K562 (cell line): ENCODE measurements at regions not wholly inside any gene's neighbourhood (a gene's known extent, or its start where the extent isn't known, plus 50 kb on each side); places are given as distances from the start of the nearest gene placed in this dataset.

Experiments used
- CTCF ChIP-seq, 3 experiments: IDR thresholded peaks in 2 of 3; conservative IDR thresholded peaks in 1 of 3; 2 replicates each; pipeline ENCODE4 v1.5.1; 2011 to 2012; ENCODE audit warnings: low read length in 3 of 3, mild to moderate bottlenecking in 3 of 3, control low read depth in 2 of 3, improper control_type of control experiment in 1 of 3, inconsistent platforms in 1 of 3, low read depth in 1 of 3, mixed read lengths in 1 of 3, moderate library complexity in 1 of 3; ENCODE audit not compliant: insufficient read depth in 2 of 3
- ERF ChIP-seq: fragments of 450-650 bp; formaldehyde crosslinking; IDR thresholded peaks from 2 replicates; pipeline ENCODE4 v1.4.0; 2020; ENCODE audit warnings: mild to moderate bottlenecking, mixed read lengths
- HDAC6 ChIP-seq: IDR thresholded peaks from 2 replicates; pipeline ENCODE4 v1.6.1; 2012; ENCODE audit warnings: low read depth, mild to moderate bottlenecking, control low read depth, inconsistent platforms, low read length, moderate library complexity
- MTA3 ChIP-seq: fragments of 450-650 bp; formaldehyde crosslinking; IDR thresholded peaks from 2 replicates; pipeline ENCODE4 v1.6.1; 2017; ENCODE audit warnings: mild to moderate bottlenecking, borderline replicate concordance
- NFE2L1 ChIP-seq: fragments of 450-650 bp; IDR thresholded peaks from 2 replicates; pipeline ENCODE4 v1.6.1; 2016; ENCODE audit warnings: missing genetic modification characterization, low read depth, mild to moderate bottlenecking, missing compliant biosample characterization, moderate library complexity, borderline replicate concordance
- NFRKB ChIP-seq: fragments of 450-650 bp; IDR thresholded peaks from 2 replicates; pipeline ENCODE4 v1.6.1; 2016; ENCODE audit warnings: low read depth
- NR2C2 ChIP-seq, 2 experiments: fragments of 200-800 bp in 1 of 2; sonication (Bioruptor generic) in 1 of 2; sonication (generic) in 1 of 2; formaldehyde crosslinking in 1 of 2; IDR thresholded peaks; 2 replicates each; pipeline versions ENCODE4 v1.6.1 to v1.8.0; 2016 to 2022; ENCODE audit warnings: mild to moderate bottlenecking in 1 of 2, missing compliant biosample characterization in 1 of 2, missing genetic modification characterization in 1 of 2, missing genetic modification reagents in 1 of 2
- SPI1 ChIP-seq: IDR thresholded peaks from 2 replicates; pipeline ENCODE4 v1.6.1; 2011; ENCODE audit warnings: low read depth, low read length, control low read depth, borderline replicate concordance

GRCh38 chr2:59853032-59853431, 700.4 kb downstream of the BCL11A start:
- TF ChIP-seq NR2C2 (CRISPR knock-in tag; IDR thresholded peaks at IDR 0.05) (no peak), NR2C2 (tag; IDR thresholded peaks at IDR 0.05) (no peak), MTA3 (no peak), SPI1 (no peak), ERF (CRISPR knock-in tag) (no peak), CTCF (IDR thresholded peaks at IDR 0.05 in 2 of 3, conservative IDR thresholded peaks at IDR 0.05 in 1 of 3; ENCODE audit: insufficient read depth in 2 of 3, low read depth in 1 of 3, low read length in 3 of 3) (no peak), NFRKB (no peak), HDAC6 (no peak), NFE2L1 (tag) (no peak)
